ENCODE measurements at regions not wholly inside any gene's neighbourhood (a gene's known extent, or its start where the extent isn't known, plus 50 kb on each side); places are given as distances from the start of the nearest gene placed in this dataset.

DNA sequence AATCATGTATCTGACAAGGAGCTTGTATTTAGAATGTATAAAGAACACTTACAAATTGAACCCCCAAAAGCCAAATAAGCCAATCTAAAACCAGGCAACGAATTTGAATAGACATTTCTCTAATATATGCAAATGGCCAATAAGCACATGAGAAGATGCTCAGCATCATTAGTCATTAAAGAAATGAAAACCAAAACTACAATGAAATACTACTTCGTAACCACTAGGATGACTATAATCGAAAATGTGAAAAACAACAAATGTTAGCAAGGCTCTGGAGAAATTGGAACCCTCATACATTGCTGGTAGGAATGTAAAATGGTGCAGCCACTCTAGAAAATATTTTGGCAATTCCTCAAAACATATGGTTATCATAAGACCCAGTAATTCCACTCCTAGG, 105.8 kb upstream of the TOP1 start:
- TF ChIP-seq, protein P1, sequence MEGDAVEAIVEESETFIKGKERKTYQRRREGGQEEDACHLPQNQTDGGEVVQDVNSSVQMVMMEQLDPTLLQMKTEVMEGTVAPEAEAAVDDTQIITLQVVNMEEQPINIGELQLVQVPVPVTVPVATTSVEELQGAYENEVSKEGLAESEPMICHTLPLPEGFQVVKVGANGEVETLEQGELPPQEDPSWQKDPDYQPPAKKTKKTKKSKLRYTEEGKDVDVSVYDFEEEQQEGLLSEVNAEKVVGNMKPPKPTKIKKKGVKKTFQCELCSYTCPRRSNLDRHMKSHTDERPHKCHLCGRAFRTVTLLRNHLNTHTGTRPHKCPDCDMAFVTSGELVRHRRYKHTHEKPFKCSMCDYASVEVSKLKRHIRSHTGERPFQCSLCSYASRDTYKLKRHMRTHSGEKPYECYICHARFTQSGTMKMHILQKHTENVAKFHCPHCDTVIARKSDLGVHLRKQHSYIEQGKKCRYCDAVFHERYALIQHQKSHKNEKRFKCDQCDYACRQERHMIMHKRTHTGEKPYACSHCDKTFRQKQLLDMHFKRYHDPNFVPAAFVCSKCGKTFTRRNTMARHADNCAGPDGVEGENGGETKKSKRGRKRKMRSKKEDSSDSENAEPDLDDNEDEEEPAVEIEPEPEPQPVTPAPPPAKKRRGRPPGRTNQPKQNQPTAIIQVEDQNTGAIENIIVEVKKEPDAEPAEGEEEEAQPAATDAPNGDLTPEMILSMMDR (IDR thresholded peaks at IDR 0.05): no peak
- FAIRE-seq (no peak), ATAC-seq (no peak), DNase-seq (no peak)
- Histone ChIP-seq H3K4me1 (no peaks in the 10 kb centered on the region), H3K36me3 (no peaks in the 10 kb centered on the region), H3K27me3 (peaks cover 0 to 12% (median 0%) of the 10 kb centered on the region in 4 donors), H3K4me3 (no peak overlapping the region), H3K27ac (no peak overlapping the region), H3K9me3 (no peaks in the 10 kb centered on the region)
- intact Hi-C loops (cut with DNase I): no loop called here
- WGBS, 2 donors: 55 to 56% methylated on average over 3 of the region's 3 CpGs

DNA sequence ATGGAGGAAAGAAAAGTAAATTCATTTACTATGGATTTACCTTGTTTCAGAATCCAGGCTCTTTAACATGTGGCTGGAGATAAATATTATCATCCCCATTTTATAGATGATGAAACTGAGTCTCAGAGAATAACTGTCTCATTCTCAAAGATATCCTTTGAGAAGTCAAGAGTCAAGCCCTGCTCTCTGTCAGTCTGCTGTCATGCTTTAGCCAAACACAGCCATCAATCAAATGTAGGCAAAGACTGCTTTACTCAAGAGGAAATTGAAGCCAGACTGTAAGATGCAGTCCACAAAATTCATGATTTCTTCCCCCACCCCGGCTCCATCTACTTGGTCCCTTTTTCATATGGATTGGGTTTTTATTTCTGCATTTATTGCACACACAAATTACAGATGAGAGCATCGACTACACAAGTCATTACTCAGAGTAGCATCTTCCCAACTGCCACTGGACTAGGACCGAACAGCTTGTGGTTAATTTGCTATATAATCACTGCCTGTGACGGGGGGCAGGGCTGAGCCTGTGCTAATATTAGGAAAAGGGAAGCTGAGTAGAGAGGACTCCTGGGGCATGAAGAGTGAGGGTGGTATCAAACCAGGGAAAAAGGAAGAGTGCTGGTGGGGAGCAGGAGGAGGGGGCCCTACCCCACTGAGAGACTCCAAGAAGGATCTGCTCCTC, 102.7 kb upstream of the TOP1 start:
- WGBS, 2 donors: 35 to 45% methylated on average over 4 of the region's 4 CpGs
- no peak for FAIRE-seq
- intact Hi-C loops (cut with DNase I): no loop called here

DNA sequence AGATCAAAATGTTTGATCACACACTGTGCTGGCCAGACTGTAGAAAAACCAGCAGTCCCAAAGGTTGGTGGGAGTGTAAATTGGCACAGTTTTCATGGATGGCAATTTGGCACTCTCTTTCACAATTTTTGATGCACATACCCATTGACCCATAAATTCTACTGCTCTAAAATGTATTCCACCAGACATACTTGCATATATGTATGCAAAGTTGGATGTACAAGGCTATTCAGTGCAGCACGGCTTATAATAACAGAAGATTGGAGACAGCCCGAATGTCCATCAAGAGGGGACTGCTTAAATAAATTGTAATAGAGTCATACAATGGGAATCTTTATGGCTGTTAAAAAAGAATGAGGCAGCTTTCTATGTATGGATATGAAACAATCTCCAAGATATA, 101.7 kb upstream of the TOP1 start:
- H3K27me3 ChIP-seq: peaks cover 0 to 12% (median 0%) of the 10 kb centered on the region in 4 donors
- TF ChIP-seq, protein P1 (IDR thresholded peaks at IDR 0.05): no peak
- FAIRE-seq (no peak), DNase-seq (no peak), ATAC-seq (no peak)
- H3K9me3 ChIP-seq: no peaks in the 10 kb centered on the region
- no peaks in the 10 kb centered on the region for H3K4me1 ChIP-seq
- intact Hi-C loops (cut with DNase I): no loop called here
- H3K27ac ChIP-seq: no peak overlapping the region
- H3K4me3 ChIP-seq: no peak overlapping the region
- no peaks in the 10 kb centered on the region for H3K36me3 ChIP-seq
- 77 to 91% methylated on average over 2 of the region's 2 CpGs for WGBS, 2 donors

More for the DNA sequence above, 102.7 kb upstream of the TOP1 start:
- DNase-seq (no peak), ATAC-seq (no peak)
- Histone ChIP-seq H3K4me1 (no peaks in the 10 kb centered on the region), H3K27ac (no peak overlapping the region), H3K36me3 (no peaks in the 10 kb centered on the region), H3K9me3 (no peaks in the 10 kb centered on the region), H3K27me3 (peaks cover 0 to 12% (median 0%) of the 10 kb centered on the region in 4 donors), H3K4me3 (no peak overlapping the region)
- TF ChIP-seq, protein P1 (IDR thresholded peaks at IDR 0.05): no peak

DNA sequence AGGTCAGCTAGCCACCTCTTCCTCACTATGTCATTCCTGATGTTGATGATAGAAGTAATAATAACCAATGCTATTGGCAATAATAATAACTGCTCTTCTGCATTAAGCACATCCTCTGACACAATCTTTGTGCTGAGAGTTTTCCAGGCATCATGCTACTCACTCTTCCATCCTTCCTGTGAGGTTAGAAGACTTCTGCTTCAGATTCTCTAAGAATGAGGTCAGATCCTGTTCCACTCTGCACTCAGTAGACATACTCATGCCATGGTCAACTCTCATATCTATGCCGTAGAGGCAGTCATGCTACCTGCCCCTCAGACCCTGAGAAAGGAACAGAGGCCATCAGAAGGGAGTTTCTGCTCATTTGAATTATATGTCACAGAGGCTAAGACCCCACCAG, 98.1 kb upstream of the TOP1 start:
- FAIRE-seq (no peak), ATAC-seq (no peak), DNase-seq (no peak)
- no peaks in the 10 kb centered on the region for H3K36me3 ChIP-seq
- H3K27ac ChIP-seq: no peak overlapping the region
- no peak overlapping the region for H3K4me3 ChIP-seq
- 44 to 70% methylated on average over 1 of the region's 1 CpG for WGBS, 2 donors
- H3K9me3 ChIP-seq: no peaks in the 10 kb centered on the region
- intact Hi-C loops (cut with DNase I): no loop called here
- no peaks in the 10 kb centered on the region for H3K4me1 ChIP-seq
- TF ChIP-seq, protein P1 (IDR thresholded peaks at IDR 0.05): no peak
- H3K27me3 ChIP-seq: peaks cover 0 to 2% (median 0%) of the 10 kb centered on the region in 4 donors

DNA sequence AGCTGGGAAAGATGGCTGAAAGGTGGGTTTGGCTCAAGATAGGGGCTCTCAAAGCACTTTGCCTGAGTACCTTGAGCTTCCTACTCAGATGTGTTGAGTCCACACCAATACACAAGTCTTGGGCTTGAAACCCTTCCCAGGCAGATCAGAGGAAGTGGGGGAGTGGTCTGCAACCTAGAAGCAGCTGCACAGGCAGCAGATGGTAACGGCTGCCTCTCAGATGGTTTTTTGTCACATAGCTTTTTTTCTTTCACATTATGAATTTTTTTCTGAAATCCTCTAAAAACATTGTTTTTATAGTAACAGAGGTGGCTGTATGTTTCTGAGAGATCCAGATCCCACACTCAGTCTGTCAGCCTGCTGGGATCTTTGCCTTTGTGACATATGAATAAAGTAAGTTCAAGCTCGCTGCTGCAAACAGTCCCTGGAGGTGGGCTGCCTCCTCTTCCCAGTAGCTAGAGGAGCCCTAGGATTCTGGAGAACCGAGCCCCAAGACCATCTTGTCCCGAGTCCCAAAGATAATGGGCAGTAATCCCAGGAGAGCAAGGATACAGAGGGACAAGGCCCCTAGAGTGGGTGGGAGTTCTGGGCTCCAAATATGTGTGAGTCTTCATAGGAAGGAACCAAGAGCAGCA, 97.1 kb upstream of the TOP1 start:
- WGBS, 2 donors: 56 to 61% methylated on average over 4 of the region's 4 CpGs
- TF ChIP-seq, protein P1 (IDR thresholded peaks at IDR 0.05): no peak
- DNase-seq (no peak), ATAC-seq (no peak), FAIRE-seq (no peak)
- no peak overlapping the region for H3K27ac ChIP-seq
- no peak overlapping the region for H3K4me3 ChIP-seq
- peaks cover 0 to 5% (median 0%) of the 10 kb centered on the region in 4 donors for H3K27me3 ChIP-seq
- no peaks in the 10 kb centered on the region for H3K9me3 ChIP-seq
- H3K36me3 ChIP-seq: no peaks in the 10 kb centered on the region
- intact Hi-C loops (cut with DNase I): no loop called here
- no peaks in the 10 kb centered on the region for H3K4me1 ChIP-seq
